ENCODE measurements at regions not wholly inside any gene's neighbourhood (a gene's known extent, or its start where the extent isn't known, plus 50 kb on each side); places are given as distances from the start of the nearest gene placed in this dataset.

- no peak for DNase-seq
These were observed 701.9 kb downstream of the IGSF11 start for GRCh38 chr3:118332699-118333098.

GRCh38 chr3:118337649-118338048 lies 697.0 kb downstream of the IGSF11 start:
- DNase-seq: no peak

GRCh38 chr3:118347396-118348168 lies 687.1 kb downstream of the IGSF11 start:
- no peak for DNase-seq

GRCh38 chr3:118348169-118348557 lies 686.5 kb downstream of the IGSF11 start:
- no peak for DNase-seq

- no peak for DNase-seq
These were observed 680.1 kb downstream of the IGSF11 start for GRCh38 chr3:118354556-118354955.

- DNase-seq: no peak
These were observed 664.7 kb downstream of the IGSF11 start for GRCh38 chr3:118369892-118370491.

GRCh38 chr3:118380576-118380975 lies 654.1 kb downstream of the IGSF11 start:
- no peak for DNase-seq

- no peak for DNase-seq
These were observed 638.2 kb downstream of the IGSF11 start for GRCh38 chr3:118396491-118396890.

- DNase-seq: no peak
These were observed 634.6 kb downstream of the IGSF11 start for GRCh38 chr3:118400086-118400485.

- no peak for DNase-seq
These were observed 633.8 kb downstream of the IGSF11 start for GRCh38 chr3:118400886-118401285.

- no peak for DNase-seq
These were observed 632.8 kb downstream of the IGSF11 start for GRCh38 chr3:118401887-118402286.

GRCh38 chr3:118402971-118403370 lies 631.7 kb downstream of the IGSF11 start:
- DNase-seq: no peak

- DNase-seq: no peak
These were observed 628.1 kb downstream of the IGSF11 start for GRCh38 chr3:118406562-118406961.

GRCh38 chr3:118408431-118408830 lies 626.2 kb downstream of the IGSF11 start:
- DNase-seq: no peak

GRCh38 chr3:118412503-118412902 lies 622.1 kb downstream of the IGSF11 start:
- no peak for DNase-seq

GRCh38 chr3:118425272-118425837 lies 609.3 kb downstream of the IGSF11 start:
- DNase-seq: no peak

- DNase-seq: no peak
These were observed 600.8 kb downstream of the IGSF11 start for GRCh38 chr3:118433825-118434224.

- no peak for DNase-seq
These were observed 598.7 kb downstream of the IGSF11 start for GRCh38 chr3:118435851-118436350.

GRCh38 chr3:118436697-118437262 lies 597.9 kb downstream of the IGSF11 start:
- no peak for DNase-seq

- DNase-seq: no peak
These were observed 589.6 kb downstream of the IGSF11 start for GRCh38 chr3:118445036-118445435.

GRCh38 chr3:118447339-118447738 lies 587.3 kb downstream of the IGSF11 start:
- DNase-seq: no peak

GRCh38 chr3:118466795-118467330 lies 567.8 kb downstream of the IGSF11 start:
- DNase-seq: no peak

- no peak for DNase-seq
These were observed 565.8 kb downstream of the IGSF11 start for GRCh38 chr3:118468801-118469200.
